GM12864 (cell line): ENCODE measurements at regions not wholly inside any gene's neighbourhood (a gene's known extent, or its start where the extent isn't known, plus 50 kb on each side); places are given as distances from the start of the nearest gene placed in this dataset.

Experiments used
- DNase-seq: peaks from one replicate; pipeline ENCODE4 v3.0.0-alpha.2; 2011; ENCODE audit warnings: low read depth
- H3K4me3 ChIP-seq: 2 replicates; pipeline ENCODE4 v1.5.1; 2011; ENCODE audit warnings: mild to moderate bottlenecking, low read depth, low read length, control low read depth
- TF ChIP-seq, protein P1 (sequence below): IDR thresholded peaks from 2 replicates; pipeline ENCODE4 v1.5.1; 2011; ENCODE audit warnings: low read depth, mild to moderate bottlenecking, moderate library complexity, low read length, control low read depth, inconsistent platforms; ENCODE audit errors: missing control alignments

DNA sequence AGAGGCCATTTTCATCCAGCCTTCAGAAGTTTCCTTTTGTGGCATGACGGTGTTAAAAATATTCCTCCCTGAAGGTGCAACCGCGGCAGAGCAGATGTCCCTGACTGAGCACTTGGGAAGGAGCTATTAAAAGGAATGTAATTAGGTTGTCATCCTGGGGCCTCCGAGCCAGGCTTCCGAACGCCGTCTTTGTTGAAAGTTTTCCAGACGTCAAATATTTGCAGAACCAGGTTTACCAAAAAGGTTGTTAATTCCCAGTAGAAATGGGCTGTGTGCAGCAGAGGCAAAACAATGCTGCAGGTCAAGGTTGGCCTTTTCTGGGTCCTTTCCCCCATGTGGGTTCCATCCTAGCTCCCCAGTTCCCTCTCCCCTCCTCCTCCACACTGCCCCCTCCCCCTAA is 88.8 kb upstream of the CALM2 start:
- TF ChIP-seq, protein P1, sequence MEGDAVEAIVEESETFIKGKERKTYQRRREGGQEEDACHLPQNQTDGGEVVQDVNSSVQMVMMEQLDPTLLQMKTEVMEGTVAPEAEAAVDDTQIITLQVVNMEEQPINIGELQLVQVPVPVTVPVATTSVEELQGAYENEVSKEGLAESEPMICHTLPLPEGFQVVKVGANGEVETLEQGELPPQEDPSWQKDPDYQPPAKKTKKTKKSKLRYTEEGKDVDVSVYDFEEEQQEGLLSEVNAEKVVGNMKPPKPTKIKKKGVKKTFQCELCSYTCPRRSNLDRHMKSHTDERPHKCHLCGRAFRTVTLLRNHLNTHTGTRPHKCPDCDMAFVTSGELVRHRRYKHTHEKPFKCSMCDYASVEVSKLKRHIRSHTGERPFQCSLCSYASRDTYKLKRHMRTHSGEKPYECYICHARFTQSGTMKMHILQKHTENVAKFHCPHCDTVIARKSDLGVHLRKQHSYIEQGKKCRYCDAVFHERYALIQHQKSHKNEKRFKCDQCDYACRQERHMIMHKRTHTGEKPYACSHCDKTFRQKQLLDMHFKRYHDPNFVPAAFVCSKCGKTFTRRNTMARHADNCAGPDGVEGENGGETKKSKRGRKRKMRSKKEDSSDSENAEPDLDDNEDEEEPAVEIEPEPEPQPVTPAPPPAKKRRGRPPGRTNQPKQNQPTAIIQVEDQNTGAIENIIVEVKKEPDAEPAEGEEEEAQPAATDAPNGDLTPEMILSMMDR = no peak
- no peak overlapping the region for H3K4me3 ChIP-seq
- DNase-seq = no peak

- no peak overlapping the region for H3K4me3 ChIP-seq
- TF ChIP-seq, protein P1 = no peak
Observed at GRCh38 chr2:47264686-47265085, 88.4 kb upstream of the CALM2 start.

GRCh38 chr2:47264143-47264542 is 87.8 kb upstream of the CALM2 start:
- TF ChIP-seq, protein P1 = no peak
- no peak for DNase-seq
- H3K4me3 ChIP-seq = no peak overlapping the region

More at GRCh38 chr2:47264686-47265085, 88.4 kb upstream of the CALM2 start:
- no peak for DNase-seq

DNA sequence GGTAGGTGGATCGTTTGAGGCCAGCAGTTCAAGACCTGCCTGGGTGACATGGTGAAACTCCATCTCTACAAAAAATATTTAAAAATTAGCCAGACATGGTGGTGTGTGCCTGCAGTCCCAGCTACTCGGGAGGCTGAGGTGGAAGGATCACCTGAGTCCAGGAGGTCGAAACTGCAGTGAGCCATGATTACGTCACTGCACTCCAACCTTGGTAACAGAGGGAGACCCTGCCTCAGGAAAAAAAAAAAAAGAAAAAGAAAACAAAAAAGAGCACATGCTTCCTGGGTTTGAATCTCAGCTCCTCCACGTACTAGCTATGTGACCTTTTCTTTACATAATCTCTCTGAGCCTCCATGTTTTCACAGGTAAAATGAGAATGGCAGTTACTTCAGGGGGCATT is 86.3 kb upstream of the CALM2 start:
- TF ChIP-seq, protein P1 = no peak
- no peak overlapping the region for H3K4me3 ChIP-seq
- no peak for DNase-seq

DNA sequence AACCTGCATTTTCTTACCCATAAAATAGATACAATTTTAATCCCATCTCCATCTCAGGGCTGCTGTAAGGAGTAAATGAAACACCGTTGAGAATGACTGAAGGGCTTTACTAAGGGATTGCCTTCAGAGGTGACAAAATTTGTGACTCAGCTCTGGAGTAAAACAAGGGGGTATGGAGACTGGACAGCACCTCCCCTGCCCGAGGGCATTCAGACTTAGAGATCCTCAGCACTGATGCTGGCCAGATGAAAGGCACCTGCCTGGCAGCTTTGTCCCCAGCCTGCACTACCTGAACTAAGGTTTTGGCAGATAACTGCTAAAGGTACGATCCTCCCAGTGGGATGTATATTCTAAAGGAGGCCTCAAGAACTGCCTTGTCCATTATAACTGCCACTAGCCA is 84.7 kb upstream of the CALM2 start:
- H3K4me3 ChIP-seq = no peak overlapping the region
- DNase-seq = no peak
- TF ChIP-seq, protein P1 = no peak

GRCh38 chr2:47259829-47260228 is 83.5 kb upstream of the CALM2 start:
- TF ChIP-seq, protein P1 = no peak
- no peak for DNase-seq
- H3K4me3 ChIP-seq = no peak overlapping the region

DNA sequence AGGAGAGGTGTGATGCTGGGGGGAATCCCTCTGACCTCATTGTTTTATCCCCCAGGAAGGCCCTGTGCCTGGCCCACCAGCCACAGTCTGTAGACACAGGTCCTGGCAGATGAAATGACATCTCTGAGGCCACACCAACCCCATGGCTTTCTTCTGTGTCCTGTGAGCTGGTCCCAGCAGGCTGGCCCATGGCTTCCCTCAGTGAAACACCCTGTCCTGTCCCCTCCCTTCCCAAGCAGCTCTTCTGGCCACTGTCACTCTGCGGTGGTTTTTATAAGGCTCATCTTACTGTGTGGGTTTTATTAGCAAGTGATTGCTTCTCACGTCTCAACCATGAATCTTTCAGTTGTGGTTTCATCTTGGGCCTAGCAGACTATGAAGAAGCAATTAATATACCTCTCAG is 81.6 kb upstream of the CALM2 start:
- TF ChIP-seq, protein P1 = no peak
- no peak for DNase-seq

More for the DNA sequence above, 81.6 kb upstream of the CALM2 start:
- H3K4me3 ChIP-seq = no peak overlapping the region
